ENCODE measurements at regions not wholly inside any gene's neighbourhood (a gene's known extent, or its start where the extent isn't known, plus 50 kb on each side); places are given as distances from the start of the nearest gene placed in this dataset.

GRCh38 chr1:232409584-232409983, 220.3 kb downstream of the SIPA1L2 start:
- no peak for FAIRE-seq

- no peak for FAIRE-seq
These were observed 222.8 kb downstream of the SIPA1L2 start for GRCh38 chr1:232407120-232407519.

GRCh38 chr1:232405781-232406180, 224.2 kb downstream of the SIPA1L2 start:
- FAIRE-seq: no peak

- FAIRE-seq: no peak
These were observed 224.8 kb downstream of the SIPA1L2 start for GRCh38 chr1:232404981-232405731.

GRCh38 chr1:232404227-232404626, 225.7 kb downstream of the SIPA1L2 start:
- no peak for FAIRE-seq

DNA sequence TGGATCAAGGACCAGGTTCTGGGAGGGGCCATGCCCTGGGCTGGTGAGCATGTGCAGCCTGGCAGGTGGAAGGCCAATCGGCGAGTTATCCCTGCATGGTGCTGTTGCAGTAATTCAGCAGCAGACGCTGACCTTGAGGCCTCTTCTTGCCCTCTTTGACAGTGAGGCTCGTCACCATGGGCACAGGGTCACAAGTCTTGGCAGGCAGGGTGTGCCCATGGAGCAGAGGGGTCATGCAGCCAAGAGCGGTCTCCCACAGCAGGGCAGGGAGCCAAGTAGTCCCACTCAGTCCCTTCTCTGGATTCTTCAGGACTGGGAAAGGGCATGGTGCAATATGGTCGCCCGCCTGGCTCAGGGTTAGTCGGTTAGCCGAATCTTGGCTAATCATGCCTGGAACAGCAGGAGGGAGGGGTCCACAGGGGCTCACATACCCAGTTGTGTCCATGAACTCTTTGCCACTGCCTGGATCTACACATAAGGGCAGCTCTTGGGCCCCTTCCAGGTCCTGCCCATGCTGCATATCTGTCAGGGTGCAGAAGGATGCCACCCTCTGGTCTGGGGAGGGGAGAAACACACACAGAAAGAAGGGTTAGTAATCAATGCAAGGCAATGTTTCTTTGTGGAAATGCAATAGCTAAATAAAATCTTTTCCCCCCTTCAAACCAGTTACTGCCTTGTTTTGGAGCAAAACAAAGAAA, 226.8 kb downstream of the SIPA1L2 start:
- no peak for FAIRE-seq

- no peak for FAIRE-seq
These were observed 231.1 kb downstream of the SIPA1L2 start for GRCh38 chr1:232398823-232399222.

DNA sequence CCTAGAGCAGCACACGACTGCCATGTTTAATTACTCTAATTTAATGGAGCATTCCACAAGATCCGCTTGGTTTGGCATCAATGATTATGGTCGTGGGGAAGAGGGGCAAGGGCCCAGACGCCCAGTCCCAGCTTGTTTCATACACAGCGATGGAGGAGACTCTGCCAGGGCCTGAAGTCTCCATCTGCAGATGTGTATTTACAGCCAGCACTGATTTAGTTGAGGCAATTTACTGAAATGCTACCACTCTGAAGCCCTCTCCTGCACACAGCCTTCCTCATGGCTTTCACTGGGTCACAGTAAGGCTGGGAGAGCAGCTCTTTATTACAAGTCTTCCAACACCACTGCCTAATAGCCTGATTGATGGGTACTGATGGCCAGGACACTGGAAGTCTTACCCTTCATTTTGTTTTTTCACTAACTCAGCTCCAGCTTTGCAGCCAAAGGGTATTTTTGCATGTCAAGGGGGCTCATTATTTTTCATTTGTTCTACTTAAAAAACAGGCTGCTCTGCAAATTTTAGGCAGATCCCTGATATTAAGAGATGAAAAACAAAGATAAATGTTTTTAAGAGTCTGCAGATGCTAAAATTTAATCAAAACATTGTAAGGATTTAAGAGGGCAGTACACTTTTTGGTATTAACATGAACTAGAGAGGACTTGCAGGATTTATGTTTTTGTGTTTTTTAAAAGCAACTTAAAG, 236.3 kb downstream of the SIPA1L2 start:
- no peak for FAIRE-seq

GRCh38 chr1:232393010-232393409, 236.9 kb downstream of the SIPA1L2 start:
- FAIRE-seq: no peak

DNA sequence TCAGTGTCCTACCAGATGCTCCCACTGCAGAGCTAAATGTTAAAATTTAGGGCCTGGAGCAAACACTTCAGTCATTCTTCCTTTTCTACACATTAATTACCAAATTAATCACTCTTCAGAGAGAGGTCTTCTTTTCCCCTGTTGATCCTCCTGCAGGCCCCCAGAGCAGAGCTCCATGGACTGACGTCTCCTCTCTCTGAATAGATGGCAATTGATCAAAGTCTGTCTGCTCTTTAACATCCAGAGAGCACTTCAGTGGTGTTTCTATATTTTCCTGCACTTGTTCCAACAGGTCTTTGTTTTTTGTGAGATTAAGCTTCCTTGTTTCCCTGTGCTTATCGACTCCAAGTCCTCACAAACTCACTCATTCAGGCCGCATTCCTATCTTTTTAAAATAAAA, 239.3 kb downstream of the SIPA1L2 start:
- FAIRE-seq: no peak

- FAIRE-seq: no peak
These were observed 240.2 kb downstream of the SIPA1L2 start for GRCh38 chr1:232389744-232390143.

DNA sequence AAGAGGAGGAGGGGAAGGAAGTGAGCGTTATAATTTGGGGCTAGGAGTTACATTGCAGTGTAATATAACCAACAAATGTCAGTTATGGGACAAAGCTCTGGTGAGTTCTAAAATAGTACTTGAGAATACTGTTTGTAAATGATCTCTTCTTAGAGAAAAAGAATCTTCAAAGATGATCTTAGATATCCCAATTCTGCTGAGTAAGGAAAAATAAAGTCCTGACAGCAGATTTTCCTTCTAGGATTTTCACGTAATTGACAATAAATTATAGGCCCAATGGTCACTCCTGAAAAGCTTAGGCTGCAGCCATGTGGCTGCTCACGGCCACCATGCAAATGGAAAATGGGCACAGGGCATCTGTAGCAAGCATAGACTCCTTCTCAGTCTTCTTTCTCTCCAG, 241.6 kb downstream of the SIPA1L2 start:
- FAIRE-seq: no peak

DNA sequence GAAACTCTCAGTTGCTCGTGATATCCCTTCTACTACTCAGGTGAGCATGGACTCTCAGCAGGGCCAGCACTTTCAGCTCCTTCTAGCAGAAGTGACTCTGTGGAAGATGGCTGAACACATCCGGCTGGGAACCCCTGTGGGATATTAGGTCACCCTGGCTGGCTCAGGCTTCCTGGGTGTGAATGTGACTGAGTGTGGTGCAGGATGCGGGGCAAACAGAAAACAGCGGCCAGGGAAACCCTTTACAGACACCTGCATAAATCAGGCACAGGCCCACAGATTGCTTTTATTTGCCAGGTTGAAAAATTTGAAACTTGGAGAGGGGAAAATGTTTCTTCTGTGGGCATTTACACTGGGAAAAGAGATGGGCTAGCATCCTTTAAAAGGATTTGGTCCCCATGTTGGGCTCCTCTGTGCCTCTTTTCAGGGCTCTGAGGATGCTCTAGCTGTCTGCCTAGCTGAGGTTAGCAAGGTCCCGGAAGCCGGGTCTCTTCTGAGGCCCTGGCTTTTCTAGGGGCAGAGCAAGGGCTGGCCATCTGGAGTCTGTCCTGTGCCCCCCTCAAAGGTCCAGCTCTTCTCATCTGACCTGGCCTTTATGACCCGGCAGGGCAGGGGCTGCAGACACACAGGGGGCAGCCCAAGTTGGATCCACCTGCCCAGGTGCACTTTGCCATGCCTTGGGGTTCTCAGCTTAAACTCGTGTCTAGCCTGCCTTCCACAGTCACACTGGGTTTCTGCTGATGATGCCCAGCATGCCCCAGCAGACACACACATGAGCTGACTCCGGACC, 243.0 kb downstream of the SIPA1L2 start:
- no peak for FAIRE-seq

GRCh38 chr1:232386294-232386693, 243.6 kb downstream of the SIPA1L2 start:
- no peak for FAIRE-seq

- no peak for FAIRE-seq
These were observed 244.7 kb downstream of the SIPA1L2 start for GRCh38 chr1:232385221-232385620.

- no peak for FAIRE-seq
These were observed 245.6 kb downstream of the SIPA1L2 start for GRCh38 chr1:232384171-232384883.

DNA sequence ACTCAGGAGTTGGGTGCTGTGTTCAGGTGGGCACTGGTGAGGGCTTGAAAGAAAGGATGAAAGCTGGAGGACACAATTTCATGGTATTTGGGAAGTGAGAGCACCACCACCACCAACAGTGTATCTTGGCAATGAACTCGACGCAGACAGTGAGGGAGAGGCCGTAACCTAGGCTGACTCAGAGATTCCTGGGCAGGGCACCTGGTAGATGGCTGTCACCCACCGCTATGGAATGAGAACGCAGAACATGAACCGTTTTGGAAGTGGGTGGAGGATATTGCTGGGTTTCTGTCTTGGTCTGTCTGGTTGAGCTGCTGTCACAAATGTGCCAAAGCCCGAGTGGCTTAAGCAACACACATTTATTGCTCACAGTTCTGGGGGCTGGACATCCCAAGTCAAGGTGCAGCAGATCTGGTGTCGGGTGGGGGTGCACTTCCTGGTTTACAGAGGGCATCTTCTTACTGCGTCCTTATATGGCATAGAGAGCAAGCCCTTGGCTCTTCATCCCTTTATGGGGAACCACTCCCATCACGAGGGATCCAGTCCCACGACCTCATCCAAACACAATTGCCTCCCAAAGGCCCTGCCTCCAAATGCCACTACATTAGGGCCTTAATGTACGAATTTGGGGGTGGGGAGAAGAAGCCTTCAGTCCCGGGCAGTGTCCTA, 246.3 kb downstream of the SIPA1L2 start:
- no peak for FAIRE-seq

DNA sequence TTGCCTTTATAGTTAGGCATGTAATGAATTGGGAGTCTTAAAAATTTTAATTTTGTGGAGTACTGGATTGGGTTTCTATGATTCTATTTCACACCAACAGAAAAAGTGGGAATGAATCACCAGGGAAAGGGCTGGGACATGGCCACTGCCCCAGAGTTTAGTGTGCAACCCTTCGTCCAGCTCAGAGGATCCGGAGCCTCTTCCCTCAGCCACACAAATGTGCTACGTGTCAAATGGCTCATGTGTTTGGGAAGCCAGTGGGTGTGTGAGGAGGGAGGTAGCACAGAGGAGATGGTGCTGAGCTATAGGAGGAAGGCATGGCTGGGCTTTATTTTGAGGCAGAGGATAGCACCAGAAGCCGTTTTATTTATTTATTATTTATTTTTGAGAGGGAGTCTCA, 247.3 kb downstream of the SIPA1L2 start:
- FAIRE-seq: no peak

GRCh38 chr1:232381394-232382100, 248.4 kb downstream of the SIPA1L2 start:
- FAIRE-seq: no peak

GRCh38 chr1:232380596-232380995, 249.3 kb downstream of the SIPA1L2 start:
- FAIRE-seq: no peak

DNA sequence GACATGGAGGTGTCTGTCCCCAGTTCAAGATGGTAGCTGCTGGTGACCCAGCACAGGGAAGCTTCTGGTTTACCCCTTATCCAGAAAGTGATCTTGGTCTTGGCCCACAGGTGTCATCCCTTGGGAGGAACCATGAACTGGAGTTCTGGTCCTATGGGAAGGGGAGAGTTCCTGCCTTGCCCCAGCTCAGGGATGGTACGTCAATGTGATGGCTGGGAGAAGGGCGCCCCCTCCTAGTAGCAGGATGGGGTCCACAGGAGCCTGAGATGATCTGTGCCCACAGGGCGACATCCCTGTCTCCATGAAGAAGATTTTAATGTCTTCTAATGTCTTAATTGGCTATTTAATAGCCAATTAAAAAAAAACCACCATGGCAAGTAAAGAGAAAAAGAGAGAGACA, 249.8 kb downstream of the SIPA1L2 start:
- FAIRE-seq: no peak

All from TTC549 (cell line).